GM23338 (cell line): ENCODE measurements at regions not wholly inside any gene's neighbourhood (a gene's known extent, or its start where the extent isn't known, plus 50 kb on each side); places are given as distances from the start of the nearest gene placed in this dataset.
"Not testable (repeated sequence)": the region's sequence is repeated elsewhere in the genome, so short reads cannot be mapped to it uniquely, and the experiment has no call there.

Experiments used
- CREB1 ChIP-seq: fragments of 250-450 bp; sonication (Bioruptor Pico); IDR thresholded peaks from 2 replicates; pipeline ENCODE4 v1.5.0; 2020; ENCODE audit warnings: low read depth, mild to moderate bottlenecking, moderate library complexity
- EZH2 ChIP-seq: fragments of 200-600 bp; sonication (generic); IDR thresholded peaks from one replicate; pipeline ENCODE4 v1.8.0; 2017; ENCODE audit warnings: antibody characterized with exemption, mild to moderate bottlenecking, low read depth; ENCODE audit not compliant: unreplicated experiment
- EZH2phosphoT487 ChIP-seq: fragments of 200-600 bp; sonication (generic); IDR thresholded peaks from one replicate; pipeline ENCODE4 v1.8.1; 2018; ENCODE audit warnings: antibody characterized with exemption; ENCODE audit not compliant: unreplicated experiment
- JUNB ChIP-seq: IDR thresholded peaks from one replicate; pipeline ENCODE4 v1.6.1; 2016; ENCODE audit warnings: antibody characterized with exemption; ENCODE audit not compliant: unreplicated experiment
- NANOG ChIP-seq: IDR thresholded peaks from 2 replicates; pipeline ENCODE4 v1.6.1; 2016; ENCODE audit warnings: antibody characterized with exemption, borderline replicate concordance
- POLR2AphosphoS5 ChIP-seq: IDR thresholded peaks from 2 replicates; pipeline ENCODE4 v1.6.1; 2016; ENCODE audit warnings: antibody characterized with exemption, low read depth
- REST ChIP-seq: IDR thresholded peaks from one replicate; pipeline ENCODE4 v1.6.1; 2018; ENCODE audit warnings: antibody characterized with exemption; ENCODE audit not compliant: unreplicated experiment
- STAT1 ChIP-seq: IDR thresholded peaks from one replicate; pipeline ENCODE4 v1.6.1; 2016; ENCODE audit warnings: antibody characterized with exemption; ENCODE audit not compliant: unreplicated experiment
- ZNF114 ChIP-seq: fragments of 250-450 bp; sonication (Bioruptor Pico); IDR thresholded peaks from 2 replicates; pipeline ENCODE4 v1.5.0; 2020; ENCODE audit warnings: mild to moderate bottlenecking, moderate library complexity
- ZNF331 ChIP-seq: fragments of 250-450 bp; sonication (Bioruptor Pico); IDR thresholded peaks from 2 replicates; pipeline ENCODE4 v1.5.0; 2020; ENCODE audit warnings: low read depth, mild to moderate bottlenecking, moderate library complexity
- TF ChIP-seq, protein P1 (sequence below), 2 experiments: fragments of 200-600 bp in 1 of 2; sonication (generic) in 1 of 2; conservative IDR thresholded peaks; 2 replicates each; pipeline versions ENCODE4 v1.5.1 to v1.6.1; 2016 to 2017; ENCODE audit warnings: antibody characterized with exemption in 2 of 2, low read depth in 2 of 2, mild to moderate bottlenecking in 2 of 2, moderate library complexity in 1 of 2
- TF ChIP-seq, protein P2 (sequence below): IDR thresholded peaks from 2 replicates; pipeline ENCODE4 v1.6.1; 2016; ENCODE audit warnings: antibody characterized with exemption

GRCh38 chrX:131663726-131664125, 119.9 kb downstream of the OR13H1 start:
- TF ChIP-seq ZNF114 (CRISPR knock-in tag); JUNB; EZH2phosphoT487; POLR2AphosphoS5; REST; STAT1; EZH2; CREB1; NANOG; ZNF331: not testable (repeated sequence)
- TF ChIP-seq, protein P1, sequence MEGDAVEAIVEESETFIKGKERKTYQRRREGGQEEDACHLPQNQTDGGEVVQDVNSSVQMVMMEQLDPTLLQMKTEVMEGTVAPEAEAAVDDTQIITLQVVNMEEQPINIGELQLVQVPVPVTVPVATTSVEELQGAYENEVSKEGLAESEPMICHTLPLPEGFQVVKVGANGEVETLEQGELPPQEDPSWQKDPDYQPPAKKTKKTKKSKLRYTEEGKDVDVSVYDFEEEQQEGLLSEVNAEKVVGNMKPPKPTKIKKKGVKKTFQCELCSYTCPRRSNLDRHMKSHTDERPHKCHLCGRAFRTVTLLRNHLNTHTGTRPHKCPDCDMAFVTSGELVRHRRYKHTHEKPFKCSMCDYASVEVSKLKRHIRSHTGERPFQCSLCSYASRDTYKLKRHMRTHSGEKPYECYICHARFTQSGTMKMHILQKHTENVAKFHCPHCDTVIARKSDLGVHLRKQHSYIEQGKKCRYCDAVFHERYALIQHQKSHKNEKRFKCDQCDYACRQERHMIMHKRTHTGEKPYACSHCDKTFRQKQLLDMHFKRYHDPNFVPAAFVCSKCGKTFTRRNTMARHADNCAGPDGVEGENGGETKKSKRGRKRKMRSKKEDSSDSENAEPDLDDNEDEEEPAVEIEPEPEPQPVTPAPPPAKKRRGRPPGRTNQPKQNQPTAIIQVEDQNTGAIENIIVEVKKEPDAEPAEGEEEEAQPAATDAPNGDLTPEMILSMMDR (conservative IDR thresholded peaks at IDR 0.05; ENCODE audit: low read depth in 2 of 2): not testable (repeated sequence)
- TF ChIP-seq, protein P2, sequence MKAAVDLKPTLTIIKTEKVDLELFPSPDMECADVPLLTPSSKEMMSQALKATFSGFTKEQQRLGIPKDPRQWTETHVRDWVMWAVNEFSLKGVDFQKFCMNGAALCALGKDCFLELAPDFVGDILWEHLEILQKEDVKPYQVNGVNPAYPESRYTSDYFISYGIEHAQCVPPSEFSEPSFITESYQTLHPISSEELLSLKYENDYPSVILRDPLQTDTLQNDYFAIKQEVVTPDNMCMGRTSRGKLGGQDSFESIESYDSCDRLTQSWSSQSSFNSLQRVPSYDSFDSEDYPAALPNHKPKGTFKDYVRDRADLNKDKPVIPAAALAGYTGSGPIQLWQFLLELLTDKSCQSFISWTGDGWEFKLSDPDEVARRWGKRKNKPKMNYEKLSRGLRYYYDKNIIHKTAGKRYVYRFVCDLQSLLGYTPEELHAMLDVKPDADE: not testable (repeated sequence)
